NCI-H226 (cell line): ENCODE measurements at regions not wholly inside any gene's neighbourhood (a gene's known extent, or its start where the extent isn't known, plus 50 kb on each side); places are given as distances from the start of the nearest gene placed in this dataset.

ENCODE experiments used
- DNase-seq: peaks from one replicate; pipeline ENCODE4 v3.0.0-alpha.2; 2015

DNA sequence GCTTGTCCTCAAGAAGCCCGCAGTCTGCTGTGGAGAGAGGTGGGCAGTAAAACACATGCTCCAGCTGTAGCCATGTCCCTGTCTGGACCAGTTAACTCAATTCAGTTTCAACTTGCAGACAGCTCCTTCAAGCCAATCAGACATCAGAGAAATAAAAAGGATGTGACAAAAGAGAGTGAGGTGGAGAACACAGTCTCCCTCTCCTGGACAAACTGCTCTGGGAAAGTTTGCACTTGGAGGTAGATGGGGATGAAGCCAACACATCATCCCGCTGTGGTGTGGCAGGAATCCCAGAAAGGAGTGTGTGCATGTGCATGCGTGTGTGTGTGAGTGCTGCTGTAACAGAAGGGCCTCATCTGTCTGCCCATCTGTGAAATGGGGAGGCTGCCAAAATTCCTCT, 358.6 kb upstream of the ASIC2 start:
- DNase-seq, result no peak

DNA sequence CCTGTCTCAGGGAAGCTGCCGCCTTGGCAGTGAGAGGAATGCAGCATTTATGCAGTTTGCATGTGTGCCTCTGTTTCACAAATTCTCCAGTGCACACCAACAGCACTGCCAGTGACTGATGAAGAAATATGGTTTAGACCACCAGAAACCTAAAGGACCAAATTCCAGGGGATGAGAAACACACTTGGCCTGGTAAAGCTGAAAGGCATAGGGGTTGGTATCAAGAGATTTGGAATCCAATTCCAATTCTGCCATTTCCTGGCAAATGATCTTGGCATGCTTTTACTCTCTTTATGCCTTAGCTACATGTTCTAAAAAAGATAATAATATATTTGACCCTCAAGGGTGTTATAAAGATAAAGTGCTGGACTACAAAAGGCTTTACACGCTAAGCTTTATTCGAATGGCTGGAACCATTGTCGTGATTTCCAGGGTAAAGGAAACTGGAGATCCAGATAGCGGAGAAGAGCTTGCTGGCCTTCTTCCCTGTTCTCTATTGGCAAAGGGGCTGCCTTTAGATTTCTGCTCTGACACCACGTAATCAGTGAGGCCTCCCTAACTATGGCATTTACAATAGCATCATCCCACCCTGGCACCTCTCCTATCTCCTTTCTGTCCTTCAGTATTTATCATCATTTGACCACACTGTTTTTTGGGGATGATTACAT, 359.8 kb upstream of the ASIC2 start:
- no peak for DNase-seq

DNA sequence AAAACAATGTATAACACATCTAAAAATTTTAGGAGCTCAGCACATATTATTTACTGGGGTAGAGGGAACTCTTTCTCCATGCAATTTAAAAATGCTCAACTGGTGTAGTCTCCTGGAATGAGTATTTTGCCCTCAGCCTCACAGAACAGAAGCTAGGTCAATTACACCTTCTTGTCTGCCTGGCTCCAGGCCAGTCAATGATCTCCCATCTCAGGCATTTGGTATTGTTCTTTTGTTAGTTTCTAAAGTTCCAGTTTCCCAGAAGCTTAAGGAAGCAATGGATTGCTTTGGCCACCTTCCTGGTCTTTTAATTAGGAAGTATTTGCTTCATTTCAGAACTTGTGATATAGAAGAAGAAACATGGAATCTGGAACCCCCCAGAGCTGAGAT, 360.3 kb upstream of the ASIC2 start:
- DNase-seq, result no peak

DNA sequence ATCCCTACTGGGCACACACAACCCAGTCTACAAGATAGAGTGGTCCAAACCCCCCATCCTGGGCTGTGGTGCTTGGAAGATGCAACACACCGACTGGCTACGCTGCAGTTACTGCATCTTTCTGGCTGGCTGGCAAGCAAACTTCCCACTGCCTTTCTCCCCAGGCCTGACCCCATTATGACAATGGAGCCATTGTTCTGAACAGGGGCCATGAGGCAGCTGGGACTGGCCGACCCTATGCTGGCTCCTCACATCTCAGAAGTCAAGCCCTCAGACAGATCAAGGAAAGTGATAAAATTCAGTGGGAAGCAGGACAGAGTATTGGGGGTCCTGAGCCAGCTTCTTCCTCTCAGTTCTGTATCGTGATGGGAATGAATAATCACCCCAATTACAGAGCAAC, 364.1 kb upstream of the ASIC2 start:
- no peak for DNase-seq

DNA sequence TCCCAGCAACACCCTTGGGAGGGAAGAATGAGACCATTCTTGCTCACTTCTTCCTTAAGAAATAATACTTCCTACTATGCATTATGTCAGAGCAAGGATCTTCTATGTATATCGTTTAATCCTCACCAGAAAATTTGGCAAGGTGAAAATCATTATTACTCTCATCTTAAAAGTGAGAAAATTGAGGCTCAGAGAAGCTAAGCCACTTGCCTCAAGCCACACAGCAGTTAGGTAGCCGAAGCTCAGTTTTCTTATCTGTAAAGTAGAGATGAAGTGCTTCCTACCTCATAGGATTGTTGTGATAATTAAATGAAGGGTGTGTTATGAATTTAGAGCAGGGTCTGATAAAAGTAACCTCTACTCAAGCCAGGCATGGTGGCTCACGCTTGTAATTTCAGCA, 368.9 kb upstream of the ASIC2 start:
- DNase-seq, result no peak

DNA sequence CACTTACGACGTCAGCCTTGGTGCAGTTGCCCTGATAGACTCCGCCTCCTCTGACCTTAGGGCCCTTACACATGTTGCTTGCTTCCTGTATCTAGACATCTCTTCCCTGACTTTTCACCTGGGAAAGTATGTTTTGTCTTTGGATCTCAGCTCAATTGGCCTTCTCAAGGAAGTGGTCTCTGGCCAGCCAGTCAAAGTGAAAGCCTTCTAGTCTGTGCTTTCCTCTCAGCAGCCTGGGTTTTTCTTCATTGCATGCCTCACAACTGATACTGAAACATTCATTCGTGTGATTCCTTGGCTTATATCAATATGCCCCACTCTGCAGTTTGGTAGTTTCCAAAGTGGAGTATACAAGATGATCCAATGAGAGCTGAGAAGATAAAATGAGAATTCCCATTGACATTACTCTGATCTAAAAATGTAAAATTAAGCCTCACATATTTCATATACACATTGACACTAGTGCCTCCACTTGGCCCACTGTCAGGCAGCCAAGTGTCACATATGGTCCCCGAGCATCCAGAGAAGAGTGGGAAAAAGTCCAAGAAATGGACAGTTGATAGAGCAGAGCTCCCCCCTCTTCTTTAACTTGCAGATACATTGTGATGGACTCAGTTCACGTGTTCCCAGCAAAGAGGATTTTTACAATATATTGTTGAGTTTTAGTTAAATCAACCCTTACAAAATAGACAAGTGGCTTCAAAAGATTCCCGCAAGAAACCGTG, 371.2 kb upstream of the ASIC2 start:
- no peak for DNase-seq

DNA sequence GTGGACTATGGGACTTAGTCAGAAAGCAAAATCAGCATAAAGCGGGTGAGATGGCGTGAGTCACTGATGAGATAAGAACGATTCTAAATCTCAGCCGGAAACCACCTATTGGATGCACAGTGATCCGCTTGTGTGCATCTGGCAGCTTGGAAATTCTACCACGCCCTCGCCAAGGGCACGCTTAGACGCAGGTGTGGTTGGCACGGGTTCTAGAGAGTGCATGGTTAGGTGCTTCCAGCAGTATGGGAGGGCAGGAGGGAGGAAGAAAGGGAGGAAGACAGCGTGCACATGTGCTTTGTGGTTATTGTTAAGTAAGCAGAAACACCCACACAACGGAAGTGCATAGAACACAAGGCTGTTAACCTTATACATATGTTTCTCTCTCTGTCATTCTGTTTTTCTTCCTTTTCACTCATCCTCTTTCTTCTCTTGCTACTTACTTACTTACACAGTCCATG, 374.0 kb upstream of the ASIC2 start:
- peak; percentile 28 for DNase-seq

DNA sequence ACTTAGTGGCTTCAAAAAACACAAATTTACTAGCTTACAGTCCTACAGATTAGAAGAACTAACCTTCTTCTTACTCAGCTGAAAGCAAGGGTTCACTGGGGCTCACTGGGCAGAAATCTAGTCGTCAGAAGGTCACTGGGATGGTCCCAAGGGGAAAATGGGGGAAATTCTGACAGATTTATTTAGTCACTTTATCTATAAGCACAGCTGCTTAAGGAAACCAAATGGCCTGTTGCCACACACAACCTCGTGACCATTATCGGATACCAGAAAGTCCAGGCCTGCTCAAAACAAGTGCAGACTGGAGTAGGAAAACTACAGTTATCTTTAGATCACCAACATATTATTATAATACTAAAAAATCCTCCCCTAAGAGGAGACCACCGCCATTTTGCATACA, 374.6 kb upstream of the ASIC2 start:
- no peak for DNase-seq

DNA sequence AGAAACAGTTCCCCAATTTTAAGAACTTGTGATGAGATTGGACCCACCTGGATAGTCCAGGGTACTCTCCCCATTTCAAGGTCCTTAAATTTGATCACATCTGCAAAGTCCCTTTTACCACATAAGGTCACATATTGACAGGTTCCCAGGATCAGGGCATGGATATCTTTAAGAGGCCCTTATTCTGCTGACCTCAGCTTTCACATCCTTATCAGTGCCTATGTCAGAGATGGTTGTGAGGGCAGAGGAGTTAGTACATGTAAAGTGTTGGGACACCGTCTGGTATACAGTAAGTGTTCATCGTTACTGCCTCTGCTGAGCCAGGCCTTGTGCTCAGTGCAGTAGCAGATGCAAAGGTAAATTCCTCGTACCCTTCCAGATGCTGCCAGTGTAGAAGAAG, 375.4 kb upstream of the ASIC2 start:
- DNase-seq, result no peak

DNA sequence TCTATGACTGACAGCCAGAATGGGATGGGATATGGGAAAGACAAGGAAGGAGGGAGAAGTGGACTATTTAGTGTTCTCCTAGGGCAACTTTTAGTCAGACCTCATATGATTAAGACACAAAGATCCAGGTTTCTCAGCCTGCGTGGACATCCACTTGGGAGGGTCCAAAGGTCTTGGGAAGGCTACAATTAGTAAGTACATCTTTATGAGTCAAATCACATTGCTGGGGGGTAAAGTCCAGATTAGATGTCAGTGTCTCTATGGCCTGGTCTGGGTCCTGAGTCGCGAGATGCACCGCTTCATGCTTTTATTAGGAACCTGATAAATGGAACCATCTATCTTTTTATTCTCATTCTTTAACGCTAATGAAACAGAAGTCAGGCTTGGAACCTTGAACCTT, 378.4 kb upstream of the ASIC2 start:
- no peak for DNase-seq

DNA sequence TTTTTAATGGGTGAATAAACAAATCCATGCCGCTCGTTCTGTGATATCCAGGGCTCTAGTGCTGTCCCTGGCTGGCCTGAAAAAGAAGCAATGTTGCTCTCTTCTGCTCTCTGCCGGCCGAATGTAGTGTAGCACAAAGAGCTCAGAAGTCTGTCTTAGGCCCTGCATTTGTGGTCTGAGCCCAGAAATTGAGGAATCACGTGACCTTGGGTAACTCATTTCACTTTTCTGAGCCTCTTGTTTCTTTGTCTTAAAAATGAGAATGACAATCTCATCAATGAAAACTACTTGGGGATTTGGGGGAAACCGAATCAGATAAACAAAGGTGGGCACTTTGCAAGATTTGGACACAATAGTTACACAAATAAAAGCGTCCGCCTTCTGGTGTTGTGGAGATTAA, 381.6 kb upstream of the ASIC2 start:
- peak; percentile 24 for DNase-seq

DNA sequence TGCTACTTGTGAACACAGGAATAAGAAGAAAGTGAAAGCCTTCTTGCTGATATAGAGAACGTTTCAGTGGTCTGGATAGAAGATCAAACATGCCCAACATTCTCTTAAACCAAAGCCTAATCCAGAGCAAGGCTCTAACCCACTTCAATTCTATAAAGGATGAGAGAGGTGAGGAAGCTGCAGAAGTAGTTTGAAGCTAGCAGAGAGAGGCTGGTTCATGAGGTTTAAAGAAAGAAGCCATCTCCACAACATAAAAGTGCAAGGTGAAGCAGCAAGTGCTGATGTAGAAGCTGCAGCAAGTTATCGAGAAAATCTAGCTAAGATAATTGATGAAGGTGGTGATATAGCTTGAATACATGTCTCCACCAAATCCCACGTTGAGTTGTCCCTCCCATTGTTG, 383.3 kb upstream of the ASIC2 start:
- DNase-seq, result no peak

DNA sequence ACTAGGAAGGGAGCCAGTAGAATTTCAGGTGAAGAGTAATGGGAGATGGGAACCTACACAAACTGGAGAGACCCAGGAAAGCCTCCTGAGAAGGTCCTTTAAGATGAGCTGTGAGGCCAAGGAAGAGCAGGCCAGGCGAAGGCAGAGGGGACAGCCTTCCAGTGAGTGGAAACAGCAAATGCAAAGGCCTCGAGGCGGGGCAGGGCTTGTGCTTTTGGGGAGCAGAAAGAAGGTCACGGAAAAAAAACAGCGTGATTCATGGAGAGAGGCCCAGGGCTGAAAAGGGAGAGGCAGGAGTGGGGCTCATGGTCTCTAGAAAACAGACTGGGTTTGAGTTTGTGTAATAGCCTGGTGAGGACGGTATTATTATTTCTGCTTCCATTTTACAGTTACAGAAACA, 386.5 kb upstream of the ASIC2 start:
- no peak for DNase-seq

DNA sequence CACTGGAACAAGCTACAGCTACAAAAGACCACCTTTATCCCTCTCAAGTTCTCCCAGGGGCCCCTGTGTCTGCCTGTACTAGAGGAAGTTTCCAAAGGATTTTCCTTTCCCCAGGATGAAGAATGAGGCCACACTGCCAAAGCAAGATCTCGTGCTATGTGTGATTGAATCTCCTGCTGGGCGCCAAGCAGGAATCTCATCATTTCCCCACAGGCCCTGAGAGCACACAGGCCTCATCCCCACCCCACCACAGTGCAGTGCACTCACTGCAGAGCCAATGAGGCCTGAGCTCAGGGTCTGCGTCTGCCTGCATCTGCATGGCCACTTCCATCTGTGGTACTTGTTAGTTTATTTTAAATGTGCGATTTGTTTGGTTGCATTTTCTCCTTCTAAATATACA, 387.4 kb upstream of the ASIC2 start:
- DNase-seq, result no peak

DNA sequence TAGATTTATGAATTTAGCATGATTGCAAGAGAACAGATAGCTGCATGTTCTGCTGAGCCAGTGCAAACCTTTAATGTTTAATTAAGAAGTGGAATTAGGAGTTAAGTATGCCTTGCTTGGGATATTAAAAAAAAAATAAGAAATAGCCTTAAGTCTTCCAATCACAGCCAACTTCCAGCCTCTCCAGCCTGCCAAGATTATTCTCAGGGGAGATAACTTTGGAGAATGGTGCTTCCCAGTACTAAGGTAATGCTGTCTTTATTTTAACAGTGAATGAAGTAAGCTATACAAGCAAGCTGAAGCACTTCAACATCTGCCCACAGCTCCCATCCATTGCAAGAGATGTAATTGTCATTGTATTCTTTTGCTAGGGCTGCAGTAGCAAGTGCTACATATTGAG, 389.5 kb upstream of the ASIC2 start:
- DNase-seq, result no peak

DNA sequence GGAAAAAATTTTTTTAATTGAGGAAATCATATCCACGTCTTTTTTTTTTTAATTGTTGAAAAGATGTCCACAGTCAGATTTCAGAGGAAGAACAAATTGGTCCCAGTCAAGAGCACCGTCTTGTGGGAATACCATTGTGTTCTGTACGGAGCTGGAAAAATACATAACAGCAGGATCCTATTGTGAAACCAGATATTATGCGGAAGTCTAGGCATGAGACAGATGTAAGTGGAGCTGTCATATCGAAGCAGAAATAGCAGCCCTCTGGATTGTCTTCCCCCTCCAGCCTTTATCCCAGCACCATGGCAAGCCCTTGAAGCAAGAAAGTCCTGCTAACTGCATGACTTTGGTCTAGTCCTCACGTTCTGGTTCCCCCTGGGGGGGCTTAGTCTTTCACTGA, 391.6 kb upstream of the ASIC2 start:
- no peak for DNase-seq

DNA sequence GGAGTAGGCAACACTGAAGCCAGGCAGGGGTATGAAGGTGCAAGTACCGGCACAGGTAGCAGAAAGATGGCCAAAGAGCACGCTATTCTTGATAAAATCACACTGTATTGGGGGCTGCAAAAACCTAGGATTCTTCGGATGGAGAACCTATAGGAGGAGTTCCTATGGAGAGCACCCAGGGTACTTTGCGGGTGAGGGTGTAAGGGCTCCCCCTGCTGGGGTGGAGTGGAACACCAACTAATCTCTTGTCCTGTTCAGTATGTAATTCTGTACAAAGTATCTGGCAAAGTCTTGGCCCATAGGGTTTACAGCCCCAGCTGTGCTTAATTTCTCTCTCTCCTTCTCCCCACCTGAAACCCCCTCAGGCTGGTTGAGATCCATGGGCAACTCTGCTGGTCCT, 393.1 kb upstream of the ASIC2 start:
- DNase-seq, result no peak

DNA sequence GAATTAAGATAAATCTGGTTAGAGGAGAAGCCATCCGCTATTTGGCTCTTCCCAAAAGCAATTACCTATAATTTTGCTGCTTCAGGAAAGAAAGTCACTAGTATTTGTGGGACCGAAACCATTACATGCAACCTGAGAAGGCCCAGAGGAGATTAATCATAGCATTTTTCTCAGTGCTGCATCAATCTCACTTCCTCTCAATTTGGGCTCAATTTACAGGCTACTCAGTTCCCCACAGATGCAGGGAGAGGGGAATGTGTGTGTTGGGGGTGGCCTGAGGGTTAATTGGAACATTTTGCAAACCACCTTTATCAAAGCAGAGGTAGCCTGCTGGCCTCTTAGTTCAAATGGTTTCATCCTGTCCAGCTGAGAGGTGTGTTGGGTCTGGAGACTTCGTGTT, 394.7 kb upstream of the ASIC2 start:
- no peak for DNase-seq

DNA sequence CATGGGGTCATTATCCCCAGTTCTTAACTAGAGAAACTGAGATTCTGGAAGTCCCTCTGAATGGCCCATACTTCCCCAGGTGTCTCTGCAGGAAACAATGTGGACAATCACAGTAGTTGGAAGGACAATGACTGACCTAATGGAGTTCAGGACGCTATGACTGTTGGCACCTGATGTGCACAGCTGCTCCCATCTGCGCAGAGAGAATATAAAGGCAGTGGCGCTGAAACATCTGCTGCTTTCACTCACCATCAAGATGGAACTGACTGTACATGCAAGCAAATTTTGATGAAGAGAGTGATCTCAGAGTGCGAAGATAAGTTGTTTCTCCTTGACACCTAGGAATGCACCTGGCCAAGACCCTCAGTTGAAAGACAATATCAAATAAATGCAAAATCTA, 395.7 kb upstream of the ASIC2 start:
- DNase-seq, result no peak

DNA sequence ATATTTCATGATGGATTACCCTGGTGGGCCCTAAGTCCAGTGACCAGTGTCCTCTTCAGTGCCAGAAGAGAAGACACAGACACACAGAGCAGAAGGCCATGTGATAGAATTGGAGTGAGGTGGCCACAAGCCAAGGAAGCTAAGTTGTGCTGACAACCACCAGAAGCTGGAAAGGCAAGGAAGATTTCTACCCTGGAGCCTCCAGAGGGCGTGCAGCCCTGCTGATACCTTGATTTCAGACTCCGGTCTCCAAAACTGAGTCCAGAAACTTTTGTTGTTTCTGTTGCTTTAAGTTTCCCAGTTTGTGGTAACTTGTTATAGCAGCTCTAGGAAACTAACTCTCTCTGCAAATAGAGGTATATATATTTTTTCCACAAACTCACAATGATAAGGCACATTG, 396.6 kb upstream of the ASIC2 start:
- DNase-seq, result no peak

DNA sequence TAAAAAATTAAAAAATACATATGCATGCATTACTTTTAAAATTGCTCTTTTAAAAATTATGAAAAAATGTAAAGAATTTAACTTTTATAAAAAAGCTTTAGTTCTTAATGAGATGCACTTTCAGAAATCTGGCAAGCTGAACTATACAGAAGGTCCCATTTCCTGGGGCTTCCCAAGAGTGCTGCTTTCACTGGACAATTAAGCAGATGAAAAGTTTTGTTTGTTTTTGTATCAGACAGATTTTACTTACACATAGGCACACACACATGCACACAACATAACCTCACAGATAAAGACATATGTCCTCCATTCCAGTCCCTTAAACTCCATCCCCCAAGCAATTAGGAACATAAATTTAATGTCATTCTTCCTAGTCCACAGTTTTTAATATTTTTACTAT, 402.3 kb upstream of the ASIC2 start:
- no peak for DNase-seq

DNA sequence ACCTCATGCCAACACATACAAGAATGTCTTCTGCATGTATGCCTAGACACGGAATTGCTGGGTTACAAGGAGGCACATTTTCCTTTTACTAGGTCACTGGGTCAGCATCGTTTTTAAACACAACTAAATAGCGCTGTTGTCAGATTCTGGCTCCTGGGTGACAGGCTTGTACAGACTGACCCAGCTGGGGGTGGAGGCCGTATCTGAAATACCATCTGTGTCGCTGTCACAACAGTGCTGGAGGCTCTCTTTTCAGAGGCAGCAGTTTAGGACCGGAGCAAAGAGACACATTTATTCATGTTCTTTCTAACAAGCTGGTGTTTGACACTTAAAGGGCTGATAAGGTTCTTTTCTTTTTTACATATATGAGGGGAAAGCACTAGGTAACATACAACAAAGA, 403.0 kb upstream of the ASIC2 start:
- no peak for DNase-seq

DNA sequence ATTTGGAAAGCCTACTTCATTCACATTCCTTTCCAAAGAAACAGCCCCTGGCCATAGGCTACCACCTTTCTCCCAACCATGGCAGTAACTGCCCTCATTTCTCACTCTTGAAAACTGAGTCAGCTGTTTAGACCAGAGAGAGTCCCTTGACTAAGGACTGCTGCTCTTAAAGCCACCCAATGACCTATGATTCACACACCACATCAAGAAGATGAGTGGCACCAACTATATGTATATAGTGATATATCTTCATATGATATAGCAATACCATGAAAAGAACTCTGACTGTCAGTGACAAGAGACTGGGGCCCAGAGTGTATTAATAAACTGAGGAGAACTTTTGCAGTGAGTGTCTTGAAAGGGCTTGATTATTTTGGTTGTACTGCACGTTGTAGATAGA, 404.5 kb upstream of the ASIC2 start:
- DNase-seq, result no peak

DNA sequence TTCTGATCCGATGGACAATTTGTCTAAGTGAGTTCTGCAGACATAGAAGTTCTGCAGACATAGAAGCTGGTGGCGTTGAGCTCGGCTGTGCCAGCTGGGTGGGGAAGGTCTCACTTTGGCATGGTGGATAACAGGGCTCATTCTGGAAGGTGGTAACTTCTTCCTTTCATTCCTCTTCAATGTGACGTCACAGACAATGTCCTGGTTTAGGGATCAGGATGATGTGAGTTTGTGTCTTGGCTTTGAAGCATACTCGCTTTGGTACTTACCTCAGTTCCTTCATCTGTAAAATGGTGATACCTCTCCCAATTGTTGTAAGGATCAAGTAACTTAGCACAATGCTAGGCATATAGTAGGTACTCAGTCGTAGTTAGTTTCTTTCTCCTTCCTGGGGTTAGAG, 408.8 kb upstream of the ASIC2 start:
- no peak for DNase-seq

DNA sequence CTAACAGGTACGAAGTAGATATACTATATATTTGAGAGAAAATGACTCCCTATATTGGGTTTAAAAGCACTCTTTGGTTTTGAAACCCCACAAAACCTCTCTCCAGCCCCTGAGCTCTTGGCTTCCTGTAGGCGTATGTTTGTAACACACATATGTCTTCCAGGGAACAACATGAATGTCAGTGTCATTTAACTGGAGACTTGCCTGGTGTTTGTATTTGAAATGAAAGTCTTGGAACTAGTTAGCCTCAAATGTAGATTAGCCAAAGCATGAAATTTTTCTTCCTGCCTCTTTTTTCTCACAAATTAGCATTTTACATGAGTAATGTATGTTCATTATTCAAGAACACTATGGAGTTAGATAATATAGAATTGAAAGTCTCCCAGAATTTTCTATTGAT, 411.8 kb upstream of the ASIC2 start:
- no peak for DNase-seq
